Prostate gland (tissue), 2 donors: ENCODE measurements at regions not wholly inside any gene's neighbourhood (a gene's known extent, or its start where the extent isn't known, plus 50 kb on each side); places are given as distances from the start of the nearest gene placed in this dataset.
A peak's percentile ranks its signal among the peaks of the same experiment; 100 is the strongest.

Source experiments
- DNase-seq: peaks from one replicate; pipeline ENCODE4 v3.0.0-alpha.2; 2019; ENCODE audit warnings: low spot score
- H3K27ac ChIP-seq, 2 donors: fragments of 200-600 bp; sonication (generic); 2 replicates each; pipeline ENCODE4 v1.5.1; 2017 to 2019
- H3K27me3 ChIP-seq: fragments of 200-600 bp; sonication (generic); replicated peaks from 2 replicates; pipeline ENCODE4 v1.5.1; 2019; ENCODE audit not compliant: insufficient read depth
- H3K36me3 ChIP-seq, 2 donors: fragments of 200-600 bp; sonication (generic); 1 replicate in 1 of 2; 2 replicates in 1 of 2; pipeline versions ENCODE4 v1.5.1 to v1.8.1; 2017 to 2019
- H3K4me1 ChIP-seq: fragments of 200-600 bp; sonication (generic); replicated peaks from 2 replicates; pipeline ENCODE4 v1.5.1; 2019
- H3K4me3 ChIP-seq, 2 donors: fragments of 200-600 bp; sonication (generic); 2 replicates each; pipeline ENCODE4 v1.5.1; 2017 to 2019
- H3K9me3 ChIP-seq: fragments of 200-600 bp; sonication (generic); 2 replicates; pipeline ENCODE4 v1.5.1; 2017
- CTCF ChIP-seq, 4 experiments: fragments of 200-600 bp in 2 of 4; fragments of 450-650 bp in 2 of 4; sonication (generic) in 2 of 4; IDR thresholded peaks; 1 replicate in 3 of 4; 2 replicates in 1 of 4; pipeline ENCODE4 v1.5.1; 2016 to 2019; ENCODE audit warnings: antibody characterized with exemption in 4 of 4, mild to moderate bottlenecking in 2 of 4, moderate library complexity in 2 of 4
- POLR2A ChIP-seq: fragments of 450-650 bp; IDR thresholded peaks from one replicate; pipeline ENCODE4 v1.6.1; 2016; ENCODE audit warnings: antibody characterized with exemption, mild to moderate bottlenecking
- POLR2AphosphoS5 ChIP-seq: sonication (generic); formaldehyde crosslinking; IDR thresholded peaks from one replicate; pipeline ENCODE4 v1.6.1; 2017; ENCODE audit warnings: antibody characterized with exemption
- WGBS: methylation state at CpG from one replicate; pipeline ENCODE4 v1.1.5; 2018; 5-methylcytosine and 5-hydroxymethylcytosine counted together
- intact Hi-C: fragments of 100-400 bp; cut with DNase I; formaldehyde crosslinking; loops from one replicate; pipeline ENCODE4 v1.14.2; 2022

- WGBS, result 94% methylated on average over 1 of the region's 1 CpG
- Histone ChIP-seq H3K4me1 (no peaks in the 10 kb centered on the region), H3K9me3 (no peaks in the 10 kb centered on the region), H3K27ac (no peak overlapping the region), H3K27me3 (no peaks in the 10 kb centered on the region), H3K36me3 (no peaks in the 10 kb centered on the region), H3K4me3 (no peak overlapping the region)
- no peak for TF ChIP-seq POLR2A
- TF ChIP-seq CTCF (IDR thresholded peaks at IDR 0.05), result no peak
- TF ChIP-seq POLR2AphosphoS5, result no peak
- intact Hi-C loops, result no loop called here
- DNase-seq, result no peak
These were observed 149.8 kb downstream of the SH3BGRL2 start for GRCh38 chr6:79780881-79781280.

GRCh38 chr6:79778816-79779215 lies 147.7 kb downstream of the SH3BGRL2 start:
- Histone ChIP-seq H3K4me3 (no peak overlapping the region), H3K36me3 (no peaks in the 10 kb centered on the region), H3K27ac (no peak overlapping the region), H3K27me3 (no peaks in the 10 kb centered on the region), H3K9me3 (no peaks in the 10 kb centered on the region), H3K4me1 (no peaks in the 10 kb centered on the region)
- intact Hi-C loops, result loop anchor here (5.0 kb wide), 1 partner anchor 88 kb away; no protein-coding TSS in a partner anchor
- no peak for TF ChIP-seq POLR2AphosphoS5
- no peak for TF ChIP-seq CTCF (IDR thresholded peaks at IDR 0.05)
- no peak for TF ChIP-seq POLR2A
- 94% methylated on average over 4 of the region's 4 CpGs for WGBS
- no peak for DNase-seq

- TF ChIP-seq POLR2AphosphoS5 (peak; percentile 26), POLR2A (no peak), CTCF (IDR thresholded peaks at IDR 0.05) (peak; percentile 85 to 95 (median 88))
- intact Hi-C loops, result loop anchor here (5.0 kb wide), 1 partner anchor 89 kb away; no protein-coding TSS in a partner anchor
- DNase-seq, result peak; percentile 49
- Histone ChIP-seq H3K27ac (no peak overlapping the region), H3K27me3 (no peaks in the 10 kb centered on the region), H3K9me3 (no peaks in the 10 kb centered on the region), H3K36me3 (no peaks in the 10 kb centered on the region), H3K4me1 (no peaks in the 10 kb centered on the region), H3K4me3 (peak overlapping the region in 1 of 2 donors; percentile 8)
- WGBS, result 19% methylated on average over 34 of the region's 34 CpGs
These were observed 146.8 kb downstream of the SH3BGRL2 start for GRCh38 chr6:79777713-79778579.

GRCh38 chr6:79776076-79776475 lies 144.9 kb downstream of the SH3BGRL2 start:
- intact Hi-C loops, result loop anchor here (5.0 kb wide), 1 partner anchor 91 kb away; no protein-coding TSS in a partner anchor
- Histone ChIP-seq H3K4me3 (no peak overlapping the region), H3K9me3 (no peaks in the 10 kb centered on the region), H3K27ac (no peak overlapping the region), H3K27me3 (no peaks in the 10 kb centered on the region), H3K4me1 (no peaks in the 10 kb centered on the region), H3K36me3 (no peaks in the 10 kb centered on the region)
- DNase-seq, result no peak
- 66% methylated on average over 2 of the region's 2 CpGs for WGBS
- TF ChIP-seq CTCF (IDR thresholded peaks at IDR 0.05) (no peak), POLR2A (no peak), POLR2AphosphoS5 (no peak)

- no peaks in the 10 kb centered on the region for H3K4me1 ChIP-seq
- H3K4me3 ChIP-seq, result no peak overlapping the region
- DNase-seq, result no peak
- intact Hi-C loops, result loop anchor here (5.0 kb wide), 1 partner anchor 92 kb away; no protein-coding TSS in a partner anchor
- 79% methylated on average over 3 of the region's 3 CpGs for WGBS
- H3K27me3 ChIP-seq, result no peaks in the 10 kb centered on the region
- no peaks in the 10 kb centered on the region for H3K36me3 ChIP-seq
- TF ChIP-seq POLR2AphosphoS5, result no peak
- no peak for TF ChIP-seq CTCF (IDR thresholded peaks at IDR 0.05)
- no peak for TF ChIP-seq POLR2A
- no peaks in the 10 kb centered on the region for H3K9me3 ChIP-seq
- H3K27ac ChIP-seq, result no peak overlapping the region
These were observed 144.1 kb downstream of the SH3BGRL2 start for GRCh38 chr6:79775222-79775621.
